ENCODE measurements at regions not wholly inside any gene's neighbourhood (a gene's known extent, or its start where the extent isn't known, plus 50 kb on each side); places are given as distances from the start of the nearest gene placed in this dataset.

- peaks cover 35% of the 10 kb centered on the region for H3K27me3 Mint-ChIP-seq (ENCODE audit: low read depth)
- H3K4me1 Mint-ChIP-seq, result no peaks in the 10 kb centered on the region
- no peak for DNase-seq (ENCODE audit: low read depth, low spot score)
- TF ChIP-seq CTCF (conservative IDR thresholded peaks at IDR 0.05), result no peak
- no peaks in the 10 kb centered on the region for H3K36me3 Mint-ChIP-seq (ENCODE audit: low read depth)
- no peaks in the 10 kb centered on the region for H3K9me3 Mint-ChIP-seq
- no peak overlapping the region for H3K4me3 Mint-ChIP-seq
- H3K27ac Mint-ChIP-seq (ENCODE audit: unreplicated experiment), result no peak overlapping the region
Measured at GRCh38 chr5:174402222-174402812, 322.1 kb upstream of the MSX2 start.

- H3K27ac Mint-ChIP-seq (ENCODE audit: unreplicated experiment), result no peak overlapping the region
- DNase-seq (ENCODE audit: low read depth, low spot score), result no peak
- peaks cover 6% of the 10 kb centered on the region for H3K9me3 Mint-ChIP-seq
- no peaks in the 10 kb centered on the region for H3K4me1 Mint-ChIP-seq
- H3K36me3 Mint-ChIP-seq (ENCODE audit: low read depth), result no peaks in the 10 kb centered on the region
- TF ChIP-seq CTCF (conservative IDR thresholded peaks at IDR 0.05), result no peak
- no peak overlapping the region for H3K4me3 Mint-ChIP-seq
- H3K27me3 Mint-ChIP-seq (ENCODE audit: low read depth), result peaks cover 37% of the 10 kb centered on the region
Measured at GRCh38 chr5:174404848-174405247, 319.5 kb upstream of the MSX2 start.

GRCh38 chr5:174409070-174409469, 315.3 kb upstream of the MSX2 start:
- H3K4me3 Mint-ChIP-seq, result no peak overlapping the region
- TF ChIP-seq CTCF (conservative IDR thresholded peaks at IDR 0.05), result peak; percentile 32
- no peaks in the 10 kb centered on the region for H3K36me3 Mint-ChIP-seq (ENCODE audit: low read depth)
- H3K9me3 Mint-ChIP-seq, result peaks cover 6% of the 10 kb centered on the region
- H3K4me1 Mint-ChIP-seq, result peaks cover 7% of the 10 kb centered on the region
- peaks cover 14% of the 10 kb centered on the region for H3K27me3 Mint-ChIP-seq (ENCODE audit: low read depth)
- no peak overlapping the region for H3K27ac Mint-ChIP-seq (ENCODE audit: unreplicated experiment)
- DNase-seq (ENCODE audit: low read depth, low spot score), result no peak

- DNase-seq (ENCODE audit: low read depth, low spot score), result no peak
- Mint-ChIP-seq H3K4me3 (no peak overlapping the region), H3K27ac (ENCODE audit: unreplicated experiment) (no peak overlapping the region), H3K27me3 (ENCODE audit: low read depth) (peaks cover 9% of the 10 kb centered on the region), H3K9me3 (peaks cover 6% of the 10 kb centered on the region), H3K36me3 (ENCODE audit: low read depth) (no peaks in the 10 kb centered on the region), H3K4me1 (peaks cover 7% of the 10 kb centered on the region)
- TF ChIP-seq CTCF (conservative IDR thresholded peaks at IDR 0.05), result no peak
Measured at GRCh38 chr5:174409971-174410370, 314.4 kb upstream of the MSX2 start.

DNA sequence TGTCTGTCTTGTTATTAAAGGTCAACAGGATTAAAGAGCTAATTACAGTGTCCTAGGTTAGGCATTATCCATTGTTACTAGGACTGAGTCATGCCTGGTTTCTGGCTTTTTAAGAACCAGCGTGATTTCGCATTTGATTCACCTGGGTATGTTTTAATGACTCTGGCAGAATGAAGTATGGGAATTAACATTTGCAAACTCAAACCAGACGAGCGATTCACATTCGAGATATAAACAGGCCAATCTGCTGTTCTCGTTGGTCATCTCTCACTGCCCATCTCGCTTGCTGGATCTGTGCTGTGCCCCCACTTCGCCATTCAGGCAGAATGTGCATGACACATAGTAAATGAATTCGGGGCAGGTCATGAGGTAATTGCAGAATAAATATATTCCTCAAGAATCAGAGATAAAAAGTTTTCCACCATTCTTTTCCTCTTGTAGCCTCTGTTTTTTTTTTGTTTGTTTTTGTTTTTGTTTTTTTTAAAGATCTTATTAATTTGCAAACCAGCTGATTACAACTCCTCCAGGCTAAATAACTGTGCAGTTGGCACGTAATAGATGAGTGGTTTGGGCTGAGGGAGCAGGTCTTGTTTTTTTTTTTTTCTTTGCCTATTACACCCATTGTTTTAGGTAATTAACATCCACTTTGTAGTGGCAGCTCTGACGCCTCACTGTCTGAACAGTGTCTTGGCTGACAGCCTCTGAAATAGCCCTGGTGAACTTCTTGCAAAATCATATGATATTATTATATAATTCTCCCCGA, 313.5 kb upstream of the MSX2 start:
- no peak overlapping the region for H3K27ac Mint-ChIP-seq (ENCODE audit: unreplicated experiment)
- TF ChIP-seq CTCF (conservative IDR thresholded peaks at IDR 0.05), result no peak
- H3K4me1 Mint-ChIP-seq, result peaks cover 9% of the 10 kb centered on the region

More for the DNA sequence above, 313.5 kb upstream of the MSX2 start:
- no peaks in the 10 kb centered on the region for H3K36me3 Mint-ChIP-seq (ENCODE audit: low read depth)
- peaks cover 9% of the 10 kb centered on the region for H3K9me3 Mint-ChIP-seq
- no peak overlapping the region for H3K4me3 Mint-ChIP-seq
- no peak for DNase-seq (ENCODE audit: low read depth, low spot score)
- peaks cover 8% of the 10 kb centered on the region for H3K27me3 Mint-ChIP-seq (ENCODE audit: low read depth)
